Loucy (cell line): ENCODE measurements at regions not wholly inside any gene's neighbourhood (a gene's known extent, or its start where the extent isn't known, plus 50 kb on each side); places are given as distances from the start of the nearest gene placed in this dataset.

Source experiments
- H2AFZ ChIP-seq: fragments of 200-600 bp; sonication (generic); 2 replicates; pipeline ENCODE4 v1.6.0; 2016; ENCODE audit warnings: antibody characterized with exemption, mild to moderate bottlenecking, low read length, moderate library complexity
- H3F3A ChIP-seq: fragments of 200-600 bp; 2 replicates; pipeline ENCODE4 v1.6.0; 2016; ENCODE audit warnings: antibody characterized with exemption, low read depth, mild to moderate bottlenecking
- H3K27me3 ChIP-seq: fragments of 200-600 bp; sonication (generic); 2 replicates; pipeline ENCODE4 v1.6.1; 2014; ENCODE audit warnings: low read length, mild to moderate bottlenecking; ENCODE audit not compliant: insufficient read depth, poor library complexity, severe bottlenecking
- H3K36me3 ChIP-seq: fragments of 200-600 bp; sonication (generic); 2 replicates; pipeline ENCODE4 v1.6.1; 2016; ENCODE audit warnings: low read length; ENCODE audit not compliant: insufficient read depth
- H3K4me1 ChIP-seq: fragments of 200-600 bp; sonication (generic); 2 replicates; pipeline ENCODE4 v1.5.1; 2014; ENCODE audit warnings: low read length, mild to moderate bottlenecking; ENCODE audit not compliant: insufficient read depth, poor library complexity, severe bottlenecking
- H3K4me2 ChIP-seq: fragments of 200-600 bp; sonication (generic); 2 replicates; pipeline ENCODE4 v1.6.0; 2014; ENCODE audit warnings: antibody characterized with exemption, low read length, low read depth, mild to moderate bottlenecking; ENCODE audit not compliant: poor library complexity, severe bottlenecking
- H3K4me3 ChIP-seq: fragments of 200-600 bp; sonication (generic); 2 replicates; pipeline ENCODE4 v1.5.1; 2014; ENCODE audit warnings: low read length, mild to moderate bottlenecking, mixed read lengths; ENCODE audit not compliant: poor library complexity, severe bottlenecking
- H3K79me2 ChIP-seq: fragments of 200-600 bp; sonication (generic); 2 replicates; pipeline ENCODE4 v1.6.1; 2014; ENCODE audit warnings: low read length; ENCODE audit not compliant: insufficient read depth
- H3K9ac ChIP-seq: fragments of 200-600 bp; sonication (generic); 2 replicates; pipeline ENCODE4 v1.6.0; 2014; ENCODE audit warnings: mild to moderate bottlenecking, low read depth, low read length, moderate library complexity; ENCODE audit not compliant: poor library complexity, severe bottlenecking
- H3K9me2 ChIP-seq: fragments of 200-600 bp; sonication (generic); replicated peaks from 2 replicates; pipeline ENCODE4 v1.6.1; 2016; ENCODE audit warnings: low read depth, low read length, mixed read lengths
- H3K9me3 ChIP-seq: fragments of 200-600 bp; sonication (generic); 2 replicates; pipeline ENCODE4 v1.6.1; 2014; ENCODE audit warnings: mild to moderate bottlenecking, antibody characterized with exemption, low read length, low read depth; ENCODE audit not compliant: insufficient read depth
- H4K20me1 ChIP-seq: fragments of 200-600 bp; sonication (generic); 2 replicates; pipeline ENCODE4 v1.6.0; 2014; ENCODE audit warnings: antibody characterized with exemption, low read length, mild to moderate bottlenecking; ENCODE audit not compliant: insufficient read depth, poor library complexity, severe bottlenecking
- EZH2phosphoT487 ChIP-seq: fragments of 200-600 bp; IDR thresholded peaks from 2 replicates; pipeline ENCODE4 v1.6.1; 2018; ENCODE audit warnings: antibody characterized with exemption, mild to moderate bottlenecking, moderate library complexity, borderline replicate concordance
- TF ChIP-seq, protein P1 (sequence below): fragments of 200-600 bp; sonication (generic); conservative IDR thresholded peaks from 2 replicates; pipeline ENCODE4 v1.5.1; 2014; ENCODE audit warnings: mild to moderate bottlenecking, antibody characterized with exemption, low read length

DNA sequence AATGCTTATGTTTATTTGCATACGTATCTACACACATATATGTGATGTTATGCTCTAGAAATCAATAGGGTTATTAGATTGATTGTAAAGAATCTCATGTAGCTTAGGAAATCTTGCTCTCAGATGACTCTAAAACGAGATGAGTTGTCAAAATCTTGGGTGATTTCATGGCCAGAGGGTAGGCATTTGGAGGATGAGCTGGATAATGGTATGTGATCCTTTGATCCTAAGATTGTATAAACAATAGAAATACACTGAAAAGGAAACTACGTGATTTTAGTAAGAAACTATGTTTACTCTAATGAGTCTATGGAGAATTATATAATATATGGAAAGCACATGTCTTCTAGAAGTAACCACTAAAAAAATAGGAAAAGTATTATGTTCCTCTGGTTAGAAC is 676.6 kb downstream of the NSUN3 start:
- H3K9me2 ChIP-seq: no peaks in the 10 kb centered on the region
- no peak overlapping the region for H2AFZ ChIP-seq
- TF ChIP-seq, protein P1, sequence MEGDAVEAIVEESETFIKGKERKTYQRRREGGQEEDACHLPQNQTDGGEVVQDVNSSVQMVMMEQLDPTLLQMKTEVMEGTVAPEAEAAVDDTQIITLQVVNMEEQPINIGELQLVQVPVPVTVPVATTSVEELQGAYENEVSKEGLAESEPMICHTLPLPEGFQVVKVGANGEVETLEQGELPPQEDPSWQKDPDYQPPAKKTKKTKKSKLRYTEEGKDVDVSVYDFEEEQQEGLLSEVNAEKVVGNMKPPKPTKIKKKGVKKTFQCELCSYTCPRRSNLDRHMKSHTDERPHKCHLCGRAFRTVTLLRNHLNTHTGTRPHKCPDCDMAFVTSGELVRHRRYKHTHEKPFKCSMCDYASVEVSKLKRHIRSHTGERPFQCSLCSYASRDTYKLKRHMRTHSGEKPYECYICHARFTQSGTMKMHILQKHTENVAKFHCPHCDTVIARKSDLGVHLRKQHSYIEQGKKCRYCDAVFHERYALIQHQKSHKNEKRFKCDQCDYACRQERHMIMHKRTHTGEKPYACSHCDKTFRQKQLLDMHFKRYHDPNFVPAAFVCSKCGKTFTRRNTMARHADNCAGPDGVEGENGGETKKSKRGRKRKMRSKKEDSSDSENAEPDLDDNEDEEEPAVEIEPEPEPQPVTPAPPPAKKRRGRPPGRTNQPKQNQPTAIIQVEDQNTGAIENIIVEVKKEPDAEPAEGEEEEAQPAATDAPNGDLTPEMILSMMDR: no peak
- no peak for TF ChIP-seq EZH2phosphoT487
- H3K79me2 ChIP-seq: no peaks in the 10 kb centered on the region
- no peaks in the 10 kb centered on the region for H3K36me3 ChIP-seq
- H3K4me3 ChIP-seq: no peak overlapping the region
- no peaks in the 10 kb centered on the region for H3K27me3 ChIP-seq
- no peak overlapping the region for H3K9ac ChIP-seq
- no peak overlapping the region for H3K4me2 ChIP-seq
- H3F3A ChIP-seq: no peaks in the 10 kb centered on the region
- H4K20me1 ChIP-seq: no peaks in the 10 kb centered on the region
- no peaks in the 10 kb centered on the region for H3K4me1 ChIP-seq
- H3K9me3 ChIP-seq: no peaks in the 10 kb centered on the region

DNA sequence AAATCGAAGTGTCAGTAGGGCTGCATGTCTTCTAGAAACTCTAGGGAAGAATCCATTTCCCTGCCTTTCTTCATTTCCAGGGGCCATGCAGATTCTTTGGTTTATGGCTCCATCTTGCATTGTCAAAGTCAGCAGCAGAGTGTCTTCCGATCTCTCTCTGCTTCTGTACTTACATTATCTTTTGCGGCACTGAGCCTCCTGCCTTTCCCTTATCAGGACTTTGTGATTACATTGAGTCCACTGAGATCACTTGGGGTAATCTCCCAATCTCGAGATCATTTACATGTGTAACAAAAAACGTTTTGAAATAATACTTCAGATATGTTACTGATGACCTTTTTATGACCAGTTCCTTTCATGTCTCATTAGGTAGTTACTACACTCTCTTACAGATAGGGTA is 695.9 kb downstream of the NSUN3 start:
- H3F3A ChIP-seq: no peaks in the 10 kb centered on the region
- no peak overlapping the region for H2AFZ ChIP-seq
- no peaks in the 10 kb centered on the region for H3K4me1 ChIP-seq
- no peaks in the 10 kb centered on the region for H3K9me3 ChIP-seq
- H3K4me3 ChIP-seq: no peak overlapping the region
- H3K79me2 ChIP-seq: no peaks in the 10 kb centered on the region
- no peaks in the 10 kb centered on the region for H3K36me3 ChIP-seq
- H3K4me2 ChIP-seq: no peak overlapping the region
- H3K9ac ChIP-seq: no peak overlapping the region
- no peaks in the 10 kb centered on the region for H3K27me3 ChIP-seq
- no peaks in the 10 kb centered on the region for H3K9me2 ChIP-seq
- TF ChIP-seq, protein P1: no peak
- no peak for TF ChIP-seq EZH2phosphoT487
- H4K20me1 ChIP-seq: no peaks in the 10 kb centered on the region

DNA sequence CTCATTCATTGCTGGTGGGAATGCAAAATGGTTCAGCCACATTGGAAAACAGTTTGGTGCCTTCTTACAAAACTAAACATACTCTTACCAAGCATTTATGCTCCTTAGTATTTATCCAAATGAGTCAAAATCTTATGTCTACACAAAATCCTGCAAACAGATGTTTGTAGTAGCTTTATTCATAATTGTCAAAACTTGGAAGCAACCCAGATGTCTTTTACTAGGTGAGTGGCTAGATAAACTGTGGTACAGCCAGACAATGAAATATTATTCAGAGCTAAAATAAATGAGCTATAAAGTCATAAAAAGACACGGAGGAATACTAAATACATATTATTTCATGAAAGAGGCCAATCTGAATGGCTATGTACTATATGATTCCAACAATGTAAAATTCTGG is 709.5 kb downstream of the NSUN3 start:
- Histone ChIP-seq H3K79me2 (no peaks in the 10 kb centered on the region), H3K4me1 (no peaks in the 10 kb centered on the region), H3K9ac (no peak overlapping the region), H3K4me2 (no peak overlapping the region), H3K36me3 (no peaks in the 10 kb centered on the region), H3K9me2 (no peaks in the 10 kb centered on the region), H3K9me3 (no peaks in the 10 kb centered on the region), H4K20me1 (no peaks in the 10 kb centered on the region), H3K4me3 (no peak overlapping the region), H2AFZ (no peak overlapping the region), H3K27me3 (no peaks in the 10 kb centered on the region), H3F3A (no peaks in the 10 kb centered on the region)
- no peak for TF ChIP-seq EZH2phosphoT487
- TF ChIP-seq, protein P1: no peak
